WTC11 (cell line): ENCODE measurements at regions not wholly inside any gene's neighbourhood (a gene's known extent, or its start where the extent isn't known, plus 50 kb on each side); places are given as distances from the start of the nearest gene placed in this dataset.
A peak's percentile ranks its signal among the peaks of the same experiment; 100 is the strongest.

Experiments used
- ATAC-seq: fragments of 200-7000 bp; cut with Tn5 transposase; 2 replicates; pipeline ENCODE4 v1.10.0; 2021; ENCODE audit warnings: mild to moderate bottlenecking, moderate library complexity
- CTCF ChIA-PET: fragments of 300-600 bp; sonication (Branson Sonifier 250); formaldehyde crosslinking; loops from one replicate; lab custom pipeline; 2021; ENCODE audit warnings: antibody characterized with exemption; lab: Charles Lee
- POLR2A ChIA-PET: fragments of 350-600 bp; sonication (Branson Sonifier 250); formaldehyde crosslinking; loops from one replicate; lab custom pipeline; 2021; ENCODE audit warnings: antibody characterized with exemption; lab: Charles Lee
- DNase-seq: peaks from one replicate; pipeline ENCODE4 v3.0.0; 2021; ENCODE audit warnings: low spot score
- H3K27ac Mint-ChIP-seq: 2 replicates; pipeline ENCODE4 v1.8.0; 2021; ENCODE audit warnings: mixed read lengths
- H3K27me3 Mint-ChIP-seq: 2 replicates; pipeline ENCODE4 v1.8.0; 2021; ENCODE audit warnings: low read depth, mild to moderate bottlenecking, moderate library complexity, mixed read lengths
- H3K36me3 Mint-ChIP-seq: 2 replicates; pipeline ENCODE4 v1.8.0; 2021; ENCODE audit warnings: mixed read lengths
- H3K4me1 Mint-ChIP-seq: 2 replicates; pipeline ENCODE4 v1.8.0; 2022; ENCODE audit warnings: mixed read lengths
- H3K4me3 Mint-ChIP-seq: 2 replicates; pipeline ENCODE4 v1.8.0; 2021; ENCODE audit warnings: mild to moderate bottlenecking, moderate library complexity, mixed read lengths
- H3K9me3 Mint-ChIP-seq: 2 replicates; pipeline ENCODE4 v1.8.0; 2021; ENCODE audit warnings: mixed read lengths
- CBFB ChIP-seq: sonication (generic); formaldehyde crosslinking; IDR thresholded peaks from 2 replicates; pipeline ENCODE4 v1.8.1; 2022; ENCODE audit warnings: mild to moderate bottlenecking, low read depth, missing genetic modification reagents
- ELF4 ChIP-seq: sonication (generic); formaldehyde crosslinking; IDR thresholded peaks from 2 replicates; pipeline ENCODE4 v1.8.1; 2022; ENCODE audit warnings: low read depth, mild to moderate bottlenecking, moderate library complexity, missing genetic modification reagents
- GABPB1 ChIP-seq: sonication (generic); formaldehyde crosslinking; IDR thresholded peaks from 2 replicates; pipeline ENCODE4 v1.8.1; 2023; ENCODE audit warnings: mild to moderate bottlenecking, missing genetic modification reagents
- KAT7 ChIP-seq: sonication (generic); formaldehyde crosslinking; IDR thresholded peaks from 2 replicates; pipeline ENCODE4 v1.8.1; 2023; ENCODE audit warnings: missing genetic modification reagents, mild to moderate bottlenecking, borderline replicate concordance
- NFE2L1 ChIP-seq: sonication (generic); formaldehyde crosslinking; IDR thresholded peaks from 2 replicates; pipeline ENCODE4 v1.8.1; 2023; ENCODE audit warnings: missing genetic modification reagents
- NR3C1 ChIP-seq: sonication (generic); formaldehyde crosslinking; conservative IDR thresholded peaks from 2 replicates; pipeline ENCODE4 v1.8.1; 2023; ENCODE audit warnings: low read depth, mild to moderate bottlenecking, missing genetic modification reagents
- OVOL2 ChIP-seq: fragments of 250-450 bp; sonication (Bioruptor Pico); IDR thresholded peaks from 2 replicates; pipeline ENCODE4 v1.9.0; 2021; ENCODE audit warnings: mild to moderate bottlenecking, borderline replicate concordance
- PRRX2 ChIP-seq: fragments of 250-450 bp; sonication (Bioruptor Pico); IDR thresholded peaks from 2 replicates; pipeline ENCODE4 v1.8.0; 2021; ENCODE audit warnings: mild to moderate bottlenecking
- RORB ChIP-seq: fragments of 250-450 bp; sonication (Bioruptor Pico); IDR thresholded peaks from 2 replicates; pipeline ENCODE4 v1.9.0; 2021; ENCODE audit warnings: mild to moderate bottlenecking
- SMAD3 ChIP-seq: sonication (generic); formaldehyde crosslinking; IDR thresholded peaks from 2 replicates; pipeline ENCODE4 v1.8.0; 2022; ENCODE audit warnings: missing genetic modification reagents, mild to moderate bottlenecking, borderline replicate concordance
- SP1 ChIP-seq: sonication (generic); formaldehyde crosslinking; conservative IDR thresholded peaks from 2 replicates; pipeline ENCODE4 v1.8.1; 2022; ENCODE audit warnings: missing genetic modification reagents
- TCF7 ChIP-seq: sonication (generic); formaldehyde crosslinking; IDR thresholded peaks from 2 replicates; pipeline ENCODE4 v1.8.0; 2022; ENCODE audit warnings: mild to moderate bottlenecking, low read depth, missing genetic modification reagents, moderate library complexity
- TEAD1 ChIP-seq: sonication (generic); formaldehyde crosslinking; IDR thresholded peaks from 2 replicates; pipeline ENCODE4 v1.8.0; 2022; ENCODE audit warnings: mild to moderate bottlenecking, missing genetic modification reagents
- ZNF671 ChIP-seq: fragments of 250-450 bp; sonication (Bioruptor Pico); IDR thresholded peaks from 2 replicates; pipeline ENCODE4 v1.8.0; 2021; ENCODE audit warnings: mild to moderate bottlenecking
- TF ChIP-seq, protein P1 (sequence below): sonication (generic); formaldehyde crosslinking; IDR thresholded peaks from 2 replicates; pipeline ENCODE4 v1.8.0; 2023; ENCODE audit warnings: missing genetic modification reagents, mild to moderate bottlenecking, borderline replicate concordance
- TF ChIP-seq, protein P2 (sequence below): sonication (generic); formaldehyde crosslinking; IDR thresholded peaks from 2 replicates; pipeline ENCODE4 v1.8.1; 2023; ENCODE audit warnings: mild to moderate bottlenecking, missing genetic modification reagents, moderate library complexity
- TF ChIP-seq, protein P3 (sequence below): sonication (generic); formaldehyde crosslinking; IDR thresholded peaks from 2 replicates; pipeline ENCODE4 v1.8.1; 2023; ENCODE audit warnings: mild to moderate bottlenecking, missing genetic modification reagents, borderline replicate concordance
- TF ChIP-seq, protein P4 (sequence below): fragments of 200-600 bp; IDR thresholded peaks from 2 replicates; pipeline ENCODE4 v1.8.0; 2022; ENCODE audit warnings: antibody characterized with exemption

DNA sequence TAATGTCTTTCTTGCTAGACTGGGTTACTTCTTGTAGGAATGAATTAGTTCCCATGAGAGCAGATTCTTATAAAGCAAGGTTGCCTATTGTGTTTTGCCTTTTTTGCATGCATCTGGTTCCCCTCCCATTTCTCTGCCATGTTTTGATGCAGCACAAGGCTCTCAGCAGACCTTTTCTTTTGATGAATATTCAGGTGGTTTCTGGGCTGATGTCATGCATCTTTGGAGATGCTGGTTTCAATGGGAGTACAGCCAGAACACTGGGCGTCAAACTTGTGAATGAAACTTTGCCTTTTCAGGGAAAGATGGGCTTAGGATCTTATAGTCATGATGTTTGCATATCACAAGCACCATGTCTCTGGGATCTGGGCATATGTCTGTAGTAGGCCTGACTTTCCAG, 111.7 kb upstream of the CCL2 start:
- Mint-ChIP-seq H3K4me1 (peaks cover 44% of the 10 kb centered on the region), H3K27me3 (peaks cover 9% of the 10 kb centered on the region), H3K9me3 (peaks cover 4% of the 10 kb centered on the region; the same call in 1 of the 2 replicates), H3K36me3 (peaks cover 3% of the 10 kb centered on the region; the same call in 1 of the 2 replicates), H3K4me3 (no peak overlapping the region), H3K27ac (no peak overlapping the region)
- ATAC-seq (no peak), DNase-seq (no peak)
- TF ChIP-seq SMAD3 (CRISPR knock-in tag) (no peak), ELF4 (CRISPR knock-in tag) (no peak), OVOL2 (CRISPR knock-in tag) (no peak), KAT7 (CRISPR knock-in tag) (no peak), ZNF671 (CRISPR knock-in tag) (no peak), CBFB (CRISPR knock-in tag) (no peak), RORB (CRISPR knock-in tag) (no peak), GABPB1 (CRISPR knock-in tag) (no peak), NR3C1 (CRISPR knock-in tag) (no peak), SP1 (no peak), TCF7 (CRISPR knock-in tag) (no peak)
- TF ChIP-seq, protein P1, sequence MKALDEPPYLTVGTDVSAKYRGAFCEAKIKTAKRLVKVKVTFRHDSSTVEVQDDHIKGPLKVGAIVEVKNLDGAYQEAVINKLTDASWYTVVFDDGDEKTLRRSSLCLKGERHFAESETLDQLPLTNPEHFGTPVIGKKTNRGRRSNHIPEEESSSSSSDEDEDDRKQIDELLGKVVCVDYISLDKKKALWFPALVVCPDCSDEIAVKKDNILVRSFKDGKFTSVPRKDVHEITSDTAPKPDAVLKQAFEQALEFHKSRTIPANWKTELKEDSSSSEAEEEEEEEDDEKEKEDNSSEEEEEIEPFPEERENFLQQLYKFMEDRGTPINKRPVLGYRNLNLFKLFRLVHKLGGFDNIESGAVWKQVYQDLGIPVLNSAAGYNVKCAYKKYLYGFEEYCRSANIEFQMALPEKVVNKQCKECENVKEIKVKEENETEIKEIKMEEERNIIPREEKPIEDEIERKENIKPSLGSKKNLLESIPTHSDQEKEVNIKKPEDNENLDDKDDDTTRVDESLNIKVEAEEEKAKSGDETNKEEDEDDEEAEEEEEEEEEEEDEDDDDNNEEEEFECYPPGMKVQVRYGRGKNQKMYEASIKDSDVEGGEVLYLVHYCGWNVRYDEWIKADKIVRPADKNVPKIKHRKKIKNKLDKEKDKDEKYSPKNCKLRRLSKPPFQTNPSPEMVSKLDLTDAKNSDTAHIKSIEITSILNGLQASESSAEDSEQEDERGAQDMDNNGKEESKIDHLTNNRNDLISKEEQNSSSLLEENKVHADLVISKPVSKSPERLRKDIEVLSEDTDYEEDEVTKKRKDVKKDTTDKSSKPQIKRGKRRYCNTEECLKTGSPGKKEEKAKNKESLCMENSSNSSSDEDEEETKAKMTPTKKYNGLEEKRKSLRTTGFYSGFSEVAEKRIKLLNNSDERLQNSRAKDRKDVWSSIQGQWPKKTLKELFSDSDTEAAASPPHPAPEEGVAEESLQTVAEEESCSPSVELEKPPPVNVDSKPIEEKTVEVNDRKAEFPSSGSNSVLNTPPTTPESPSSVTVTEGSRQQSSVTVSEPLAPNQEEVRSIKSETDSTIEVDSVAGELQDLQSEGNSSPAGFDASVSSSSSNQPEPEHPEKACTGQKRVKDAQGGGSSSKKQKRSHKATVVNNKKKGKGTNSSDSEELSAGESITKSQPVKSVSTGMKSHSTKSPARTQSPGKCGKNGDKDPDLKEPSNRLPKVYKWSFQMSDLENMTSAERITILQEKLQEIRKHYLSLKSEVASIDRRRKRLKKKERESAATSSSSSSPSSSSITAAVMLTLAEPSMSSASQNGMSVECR, result no peak
- TF ChIP-seq, protein P2, sequence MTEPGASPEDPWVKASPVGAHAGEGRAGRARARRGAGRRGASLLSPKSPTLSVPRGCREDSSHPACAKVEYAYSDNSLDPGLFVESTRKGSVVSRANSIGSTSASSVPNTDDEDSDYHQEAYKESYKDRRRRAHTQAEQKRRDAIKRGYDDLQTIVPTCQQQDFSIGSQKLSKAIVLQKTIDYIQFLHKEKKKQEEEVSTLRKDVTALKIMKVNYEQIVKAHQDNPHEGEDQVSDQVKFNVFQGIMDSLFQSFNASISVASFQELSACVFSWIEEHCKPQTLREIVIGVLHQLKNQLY (CRISPR knock-in tag), result no peak
- TF ChIP-seq, protein P3, sequence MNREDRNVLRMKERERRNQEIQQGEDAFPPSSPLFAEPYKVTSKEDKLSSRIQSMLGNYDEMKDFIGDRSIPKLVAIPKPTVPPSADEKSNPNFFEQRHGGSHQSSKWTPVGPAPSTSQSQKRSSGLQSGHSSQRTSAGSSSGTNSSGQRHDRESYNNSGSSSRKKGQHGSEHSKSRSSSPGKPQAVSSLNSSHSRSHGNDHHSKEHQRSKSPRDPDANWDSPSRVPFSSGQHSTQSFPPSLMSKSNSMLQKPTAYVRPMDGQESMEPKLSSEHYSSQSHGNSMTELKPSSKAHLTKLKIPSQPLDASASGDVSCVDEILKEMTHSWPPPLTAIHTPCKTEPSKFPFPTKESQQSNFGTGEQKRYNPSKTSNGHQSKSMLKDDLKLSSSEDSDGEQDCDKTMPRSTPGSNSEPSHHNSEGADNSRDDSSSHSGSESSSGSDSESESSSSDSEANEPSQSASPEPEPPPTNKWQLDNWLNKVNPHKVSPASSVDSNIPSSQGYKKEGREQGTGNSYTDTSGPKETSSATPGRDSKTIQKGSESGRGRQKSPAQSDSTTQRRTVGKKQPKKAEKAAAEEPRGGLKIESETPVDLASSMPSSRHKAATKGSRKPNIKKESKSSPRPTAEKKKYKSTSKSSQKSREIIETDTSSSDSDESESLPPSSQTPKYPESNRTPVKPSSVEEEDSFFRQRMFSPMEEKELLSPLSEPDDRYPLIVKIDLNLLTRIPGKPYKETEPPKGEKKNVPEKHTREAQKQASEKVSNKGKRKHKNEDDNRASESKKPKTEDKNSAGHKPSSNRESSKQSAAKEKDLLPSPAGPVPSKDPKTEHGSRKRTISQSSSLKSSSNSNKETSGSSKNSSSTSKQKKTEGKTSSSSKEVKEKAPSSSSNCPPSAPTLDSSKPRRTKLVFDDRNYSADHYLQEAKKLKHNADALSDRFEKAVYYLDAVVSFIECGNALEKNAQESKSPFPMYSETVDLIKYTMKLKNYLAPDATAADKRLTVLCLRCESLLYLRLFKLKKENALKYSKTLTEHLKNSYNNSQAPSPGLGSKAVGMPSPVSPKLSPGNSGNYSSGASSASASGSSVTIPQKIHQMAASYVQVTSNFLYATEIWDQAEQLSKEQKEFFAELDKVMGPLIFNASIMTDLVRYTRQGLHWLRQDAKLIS (CRISPR knock-in tag), result no peak
- ChIA-PET CTCF (interaction anchor here (0.9 to 3.6 kb wide), 6 partner anchors 8 to 179 kb away, joined by 3 to 67 read pairs (median 4); no protein-coding TSS in a partner anchor), POLR2A (interaction anchor here (1.0 kb wide), 1 partner anchor 12 kb away, joined by 3 read pairs; no protein-coding TSS in a partner anchor)

DNA sequence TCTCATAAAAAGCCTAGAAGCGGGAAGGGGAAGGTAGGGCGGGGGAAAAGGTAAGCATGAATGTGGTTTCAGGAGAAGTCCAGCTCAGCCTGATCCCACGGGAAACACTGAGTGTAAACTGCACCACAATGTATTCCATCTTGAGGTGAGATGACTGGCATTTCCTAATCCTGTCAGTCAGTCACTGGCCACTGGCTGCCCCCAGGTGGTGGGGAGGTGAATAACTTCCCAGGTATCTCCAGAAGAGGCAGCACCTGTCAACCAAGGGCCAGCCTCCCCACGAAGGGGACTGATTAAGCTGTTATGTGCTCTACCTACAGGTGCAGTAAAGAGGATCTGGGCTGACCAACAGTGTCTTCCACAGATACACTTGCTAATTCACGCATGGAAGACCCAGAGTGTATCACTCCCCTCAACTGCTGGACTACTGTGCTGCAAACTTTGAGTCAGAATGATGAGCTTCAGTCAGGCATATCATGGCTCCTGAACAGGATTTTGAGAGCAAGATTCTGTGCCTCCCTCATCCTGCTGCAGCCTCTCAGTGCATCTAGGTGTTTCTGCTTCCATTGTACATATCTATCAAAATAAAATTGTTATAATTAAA, 108.5 kb upstream of the CCL2 start:
- Mint-ChIP-seq H3K9me3 (peaks cover 14% of the 10 kb centered on the region), H3K4me3 (no peak overlapping the region), H3K27ac (no peak overlapping the region), H3K4me1 (peaks cover 26% of the 10 kb centered on the region), H3K27me3 (peaks cover 2% of the 10 kb centered on the region; the same call in 1 of the 2 replicates), H3K36me3 (peaks cover 7% of the 10 kb centered on the region)
- peak; percentile 89 for DNase-seq
- ATAC-seq, result peak; percentile 93
- CTCF ChIA-PET, result interaction anchor here (0.6 to 3.6 kb wide), 47 partner anchors 9 to 420 kb away, joined by 3 to 67 read pairs (median 4); no protein-coding TSS in a partner anchor
- POLR2A ChIA-PET, result interaction anchor here (0.6 to 1.2 kb wide), 2 partner anchors 10 to 11 kb away, joined by 3 to 4 read pairs; no protein-coding TSS in a partner anchor
- TF ChIP-seq TEAD1 (CRISPR knock-in tag) (no peak), NFE2L1 (CRISPR knock-in tag) (0 out of 2 replicates have a peak, but pooled peaks have one; percentile 38), PRRX2 (CRISPR knock-in tag) (no peak)
- TF ChIP-seq, protein P4, sequence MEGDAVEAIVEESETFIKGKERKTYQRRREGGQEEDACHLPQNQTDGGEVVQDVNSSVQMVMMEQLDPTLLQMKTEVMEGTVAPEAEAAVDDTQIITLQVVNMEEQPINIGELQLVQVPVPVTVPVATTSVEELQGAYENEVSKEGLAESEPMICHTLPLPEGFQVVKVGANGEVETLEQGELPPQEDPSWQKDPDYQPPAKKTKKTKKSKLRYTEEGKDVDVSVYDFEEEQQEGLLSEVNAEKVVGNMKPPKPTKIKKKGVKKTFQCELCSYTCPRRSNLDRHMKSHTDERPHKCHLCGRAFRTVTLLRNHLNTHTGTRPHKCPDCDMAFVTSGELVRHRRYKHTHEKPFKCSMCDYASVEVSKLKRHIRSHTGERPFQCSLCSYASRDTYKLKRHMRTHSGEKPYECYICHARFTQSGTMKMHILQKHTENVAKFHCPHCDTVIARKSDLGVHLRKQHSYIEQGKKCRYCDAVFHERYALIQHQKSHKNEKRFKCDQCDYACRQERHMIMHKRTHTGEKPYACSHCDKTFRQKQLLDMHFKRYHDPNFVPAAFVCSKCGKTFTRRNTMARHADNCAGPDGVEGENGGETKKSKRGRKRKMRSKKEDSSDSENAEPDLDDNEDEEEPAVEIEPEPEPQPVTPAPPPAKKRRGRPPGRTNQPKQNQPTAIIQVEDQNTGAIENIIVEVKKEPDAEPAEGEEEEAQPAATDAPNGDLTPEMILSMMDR, result peak; percentile 88
